ENCODE measurements at regions not wholly inside any gene's neighbourhood (a gene's known extent, or its start where the extent isn't known, plus 50 kb on each side); places are given as distances from the start of the nearest gene placed in this dataset.

DNA sequence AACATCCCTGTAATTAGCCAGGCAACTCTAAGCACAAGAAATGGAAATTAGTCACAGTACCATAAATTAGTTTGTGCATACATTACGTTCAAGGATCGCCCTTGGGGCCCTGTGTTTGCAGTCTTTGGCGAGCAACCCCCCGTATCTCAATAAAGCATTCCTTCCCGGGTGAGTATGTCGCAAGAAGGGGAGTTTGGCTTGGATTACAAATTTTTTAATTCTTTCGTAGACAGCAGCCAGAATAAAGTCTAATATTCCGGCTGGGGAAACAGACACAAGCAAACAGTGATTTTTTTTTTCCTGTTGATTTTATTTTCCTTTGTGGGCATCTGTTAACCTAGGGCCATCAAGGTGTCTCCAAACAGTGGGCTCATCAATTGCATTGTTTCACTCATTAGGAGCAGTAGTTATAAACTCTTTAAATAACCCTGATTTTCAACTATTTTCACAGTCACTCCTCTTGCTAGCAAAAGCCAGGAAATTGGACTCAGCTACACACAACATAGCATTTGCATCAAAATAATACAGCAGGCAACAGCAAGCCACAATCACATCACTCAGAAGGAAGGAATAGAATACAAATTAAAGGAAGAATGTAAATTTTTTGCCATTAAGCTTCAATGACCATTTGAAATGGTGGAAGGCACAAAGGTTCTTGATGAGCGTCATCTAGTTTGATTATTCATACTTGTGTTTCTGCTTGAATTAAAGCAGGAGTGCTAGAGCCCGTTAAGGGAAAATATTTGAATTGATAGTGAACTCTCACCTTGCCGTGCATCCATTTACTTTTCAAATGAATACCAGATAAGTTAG is 85.3 kb downstream of the LINC00237 start (continued):
- TF ChIP-seq, protein P1, sequence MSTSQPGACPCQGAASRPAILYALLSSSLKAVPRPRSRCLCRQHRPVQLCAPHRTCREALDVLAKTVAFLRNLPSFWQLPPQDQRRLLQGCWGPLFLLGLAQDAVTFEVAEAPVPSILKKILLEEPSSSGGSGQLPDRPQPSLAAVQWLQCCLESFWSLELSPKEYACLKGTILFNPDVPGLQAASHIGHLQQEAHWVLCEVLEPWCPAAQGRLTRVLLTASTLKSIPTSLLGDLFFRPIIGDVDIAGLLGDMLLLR (CRISPR knock-in tag; IDR thresholded peaks at IDR 0.05): no peak
- TF ChIP-seq, protein P2, sequence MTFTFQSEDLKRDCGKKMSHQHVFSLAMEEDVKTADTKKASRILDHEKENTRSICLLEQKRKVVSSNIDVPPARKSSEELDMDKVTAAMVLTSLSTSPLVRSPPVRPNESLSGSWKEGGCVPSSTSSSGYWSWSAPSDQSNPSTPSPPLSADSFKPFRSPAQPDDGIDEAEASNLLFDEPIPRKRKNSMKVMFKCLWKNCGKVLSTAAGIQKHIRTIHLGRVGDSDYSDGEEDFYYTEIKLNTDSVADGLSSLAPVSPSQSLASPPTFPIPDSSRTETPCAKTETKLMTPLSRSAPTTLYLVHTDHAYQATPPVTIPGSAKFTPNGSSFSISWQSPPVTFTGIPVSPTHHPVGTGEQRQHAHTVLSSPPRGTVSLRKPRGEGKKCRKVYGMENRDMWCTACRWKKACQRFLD (CRISPR knock-in tag; IDR thresholded peaks at IDR 0.05; ENCODE audit: borderline replicate concordance): no peak
- TF ChIP-seq HMG20B (CRISPR knock-in tag; conservative IDR thresholded peaks at IDR 0.05) (0 out of 2 replicates have a peak, but pooled peaks have one; percentile 32), ZBTB38 (CRISPR knock-in tag; IDR thresholded peaks at IDR 0.05) (no peak), FOXK1 (CRISPR knock-in tag; IDR thresholded peaks at IDR 0.05; ENCODE audit: borderline replicate concordance, low read depth) (no peak), ZNF557 (CRISPR knock-in tag; IDR thresholded peaks at IDR 0.05) (no peak), BORCS8-MEF2B (CRISPR knock-in tag; IDR thresholded peaks at IDR 0.05) (no peak), FIP1L1 (IDR thresholded peaks at IDR 0.05; ENCODE audit: borderline replicate concordance, insufficient read depth, low read depth, low read length) (no peak), SRY (CRISPR knock-in tag; IDR thresholded peaks at IDR 0.05) (no peak)
- TF ChIP-seq, protein P3, sequence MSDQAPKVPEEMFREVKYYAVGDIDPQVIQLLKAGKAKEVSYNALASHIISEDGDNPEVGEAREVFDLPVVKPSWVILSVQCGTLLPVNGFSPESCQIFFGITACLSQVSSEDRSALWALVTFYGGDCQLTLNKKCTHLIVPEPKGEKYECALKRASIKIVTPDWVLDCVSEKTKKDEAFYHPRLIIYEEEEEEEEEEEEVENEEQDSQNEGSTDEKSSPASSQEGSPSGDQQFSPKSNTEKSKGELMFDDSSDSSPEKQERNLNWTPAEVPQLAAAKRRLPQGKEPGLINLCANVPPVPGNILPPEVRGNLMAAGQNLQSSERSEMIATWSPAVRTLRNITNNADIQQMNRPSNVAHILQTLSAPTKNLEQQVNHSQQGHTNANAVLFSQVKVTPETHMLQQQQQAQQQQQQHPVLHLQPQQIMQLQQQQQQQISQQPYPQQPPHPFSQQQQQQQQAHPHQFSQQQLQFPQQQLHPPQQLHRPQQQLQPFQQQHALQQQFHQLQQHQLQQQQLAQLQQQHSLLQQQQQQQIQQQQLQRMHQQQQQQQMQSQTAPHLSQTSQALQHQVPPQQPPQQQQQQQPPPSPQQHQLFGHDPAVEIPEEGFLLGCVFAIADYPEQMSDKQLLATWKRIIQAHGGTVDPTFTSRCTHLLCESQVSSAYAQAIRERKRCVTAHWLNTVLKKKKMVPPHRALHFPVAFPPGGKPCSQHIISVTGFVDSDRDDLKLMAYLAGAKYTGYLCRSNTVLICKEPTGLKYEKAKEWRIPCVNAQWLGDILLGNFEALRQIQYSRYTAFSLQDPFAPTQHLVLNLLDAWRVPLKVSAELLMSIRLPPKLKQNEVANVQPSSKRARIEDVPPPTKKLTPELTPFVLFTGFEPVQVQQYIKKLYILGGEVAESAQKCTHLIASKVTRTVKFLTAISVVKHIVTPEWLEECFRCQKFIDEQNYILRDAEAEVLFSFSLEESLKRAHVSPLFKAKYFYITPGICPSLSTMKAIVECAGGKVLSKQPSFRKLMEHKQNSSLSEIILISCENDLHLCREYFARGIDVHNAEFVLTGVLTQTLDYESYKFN (CRISPR knock-in tag; conservative IDR thresholded peaks at IDR 0.05): 0 out of 2 replicates have a peak, but pooled peaks have one; percentile 23
- TF ChIP-seq, protein P4, sequence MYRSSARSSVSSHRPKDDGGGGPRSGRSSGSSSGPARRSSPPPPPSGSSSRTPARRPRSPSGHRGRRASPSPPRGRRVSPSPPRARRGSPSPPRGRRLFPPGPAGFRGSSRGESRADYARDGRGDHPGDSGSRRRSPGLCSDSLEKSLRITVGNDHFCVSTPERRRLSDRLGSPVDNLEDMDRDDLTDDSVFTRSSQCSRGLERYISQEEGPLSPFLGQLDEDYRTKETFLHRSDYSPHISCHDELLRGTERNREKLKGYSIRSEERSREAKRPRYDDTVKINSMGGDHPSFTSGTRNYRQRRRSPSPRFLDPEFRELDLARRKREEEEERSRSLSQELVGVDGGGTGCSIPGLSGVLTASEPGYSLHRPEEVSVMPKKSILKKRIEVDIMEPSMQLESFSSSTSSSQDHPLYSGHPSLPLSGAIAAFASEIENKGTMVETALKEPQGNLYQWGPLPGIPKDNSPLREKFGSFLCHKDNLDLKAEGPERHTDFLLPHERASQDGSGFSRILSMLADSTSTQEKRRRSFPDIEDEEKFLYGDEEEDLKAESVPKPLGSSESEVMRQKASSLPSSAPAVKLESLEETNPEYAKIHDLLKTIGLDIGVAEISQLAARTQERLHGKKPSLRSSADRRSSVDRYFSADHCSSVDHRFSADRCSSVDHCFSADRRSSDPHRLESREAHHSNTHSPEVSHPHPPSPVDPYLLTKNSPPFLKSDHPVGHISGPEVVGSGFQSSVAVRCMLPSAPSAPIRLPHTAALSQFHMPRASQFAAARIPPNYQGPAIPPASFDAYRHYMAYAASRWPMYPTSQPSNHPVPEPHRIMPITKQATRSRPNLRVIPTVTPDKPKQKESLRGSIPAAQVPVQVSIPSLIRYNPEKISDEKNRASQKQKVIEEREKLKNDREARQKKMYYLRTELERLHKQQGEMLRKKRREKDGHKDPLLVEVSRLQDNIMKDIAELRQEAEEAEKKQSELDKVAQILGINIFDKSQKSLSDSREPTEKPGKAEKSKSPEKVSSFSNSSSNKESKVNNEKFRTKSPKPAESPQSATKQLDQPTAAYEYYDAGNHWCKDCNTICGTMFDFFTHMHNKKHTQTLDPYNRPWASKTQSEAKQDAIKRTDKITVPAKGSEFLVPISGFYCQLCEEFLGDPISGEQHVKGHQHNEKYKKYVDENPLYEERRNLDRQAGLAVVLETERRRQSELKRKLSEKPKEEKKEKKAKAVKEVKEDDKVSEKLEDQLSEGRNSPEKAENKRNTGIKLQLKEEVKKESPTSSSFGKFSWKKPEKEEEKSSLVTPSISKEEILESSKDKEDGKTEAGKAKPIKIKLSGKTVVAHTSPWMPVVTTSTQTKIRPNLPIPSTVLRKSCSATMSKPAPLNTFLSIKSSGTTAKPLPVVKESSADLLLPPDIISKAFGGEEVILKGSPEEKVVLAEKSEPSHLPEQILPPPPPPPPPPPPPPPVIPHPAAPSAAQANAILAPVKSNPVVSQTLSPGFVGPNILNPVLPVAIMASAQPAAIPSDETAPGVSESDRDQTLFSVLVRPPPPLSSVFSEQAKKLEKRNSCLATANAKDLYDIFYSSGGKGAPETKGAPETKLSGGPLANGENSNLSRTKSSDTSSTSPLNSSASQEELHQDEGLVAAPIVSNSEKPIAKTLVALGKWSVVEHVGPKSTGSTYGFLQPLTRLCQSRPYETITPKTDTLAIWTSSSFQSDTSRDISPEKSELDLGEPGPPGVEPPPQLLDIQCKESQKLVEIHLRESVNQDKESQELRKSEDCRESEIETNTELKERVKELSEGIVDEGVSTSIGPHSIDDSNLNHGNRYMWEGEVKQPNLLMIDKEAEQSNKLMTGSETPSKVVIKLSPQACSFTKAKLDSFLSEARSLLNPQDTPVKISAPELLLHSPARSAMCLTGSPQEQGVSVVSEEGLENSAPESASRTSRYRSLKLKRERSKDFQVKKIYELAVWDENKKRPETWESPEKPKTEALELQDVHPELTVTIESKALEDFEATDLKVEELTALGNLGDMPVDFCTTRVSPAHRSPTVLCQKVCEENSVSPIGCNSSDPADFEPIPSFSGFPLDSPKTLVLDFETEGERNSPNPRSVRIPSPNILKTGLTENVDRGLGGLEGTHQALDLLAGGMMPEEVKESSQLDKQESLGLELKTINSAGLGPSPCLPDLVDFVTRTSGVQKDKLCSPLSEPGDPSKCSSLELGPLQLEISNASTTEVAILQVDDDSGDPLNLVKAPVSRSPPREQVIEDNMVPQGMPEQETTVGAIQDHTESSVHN (CRISPR knock-in tag; IDR thresholded peaks at IDR 0.05): no peak
